Kidney (tissue), 13 donors: ENCODE measurements at regions not wholly inside any gene's neighbourhood (a gene's known extent, or its start where the extent isn't known, plus 50 kb on each side); places are given as distances from the start of the nearest gene placed in this dataset.

Source experiments
- DNase-seq, 5 donors: peaks; one replicate each; pipeline ENCODE4 v3.0.0-alpha.2; 2013 to 2020
- FAIRE-seq: peaks from 2 replicates; lab custom pipeline; 2012; peaks lifted over from hg19 to GRCh38; lab: Jason Lieb, UNC
- H3K27ac ChIP-seq, 2 donors: one replicate each; pipeline ENCODE4 v1.7.0; 2013; ENCODE audit warnings: low read depth in 2 of 2, low read length in 2 of 2, inconsistent platforms in 1 of 2
- H3K27me3 ChIP-seq: one replicate; pipeline ENCODE4 v1.7.1; 2013; ENCODE audit warnings: low read length, inconsistent platforms; ENCODE audit not compliant: control insufficient read depth, insufficient read depth
- H3K36me3 ChIP-seq, 3 donors: one replicate each; pipeline versions ENCODE4 v1.7.0 to v1.7.1; 2013; ENCODE audit warnings: low read length in 3 of 3, control low read depth in 1 of 3, inconsistent platforms in 1 of 3; ENCODE audit not compliant: insufficient read depth in 3 of 3, control insufficient read depth in 2 of 3
- H3K4me1 ChIP-seq, 3 donors: one replicate each; pipeline versions ENCODE4 v1.7.0 to v1.7.1; 2013; ENCODE audit warnings: low read length in 3 of 3, inconsistent platforms in 1 of 3, low read depth in 1 of 3; ENCODE audit not compliant: control insufficient read depth in 2 of 3, insufficient read depth in 2 of 3
- H3K4me3 ChIP-seq, 3 donors: one replicate each; pipeline versions ENCODE4 v1.7.0 to v1.8.1; 2013; ENCODE audit warnings: low read length in 3 of 3, control low read depth in 1 of 3, inconsistent platforms in 1 of 3
- H3K9ac ChIP-seq, 3 donors: one replicate each; pipeline versions ENCODE4 v1.7.0 to v1.7.1; 2013; ENCODE audit warnings: low read length in 3 of 3, control low read depth in 1 of 3, inconsistent platforms in 1 of 3
- H3K9me3 ChIP-seq, 3 donors: one replicate each; pipeline versions ENCODE4 v1.7.0 to v1.7.1; 2013; ENCODE audit warnings: low read length in 3 of 3, control low read depth in 1 of 3, inconsistent platforms in 1 of 3; ENCODE audit not compliant: control insufficient read depth in 2 of 3, insufficient read depth in 1 of 3
- CTCF ChIP-seq: IDR thresholded peaks from 3 replicates; pipeline ENCODE4 v1.5.1; 2012; ENCODE audit warnings: mild to moderate bottlenecking, moderate library complexity, borderline replicate concordance; ENCODE audit not compliant: insufficient read depth; ENCODE audit errors: extremely low read depth
- intact Hi-C: fragments of 100-400 bp; cut with DNase I; formaldehyde crosslinking; loops from one replicate; pipeline ENCODE4 v1.11.1; 2022
- donor health status: control.
- donor health status: control.
- donor health status: control.
- donor health status: control.
- donor health status: control.
- donor health status: DM: yes; HTN: yes; CAD: no.
- donor health status: Normal renal cell carcinoma (clear cell type).

- no peak overlapping the region for H3K27ac ChIP-seq
- H3K4me3 ChIP-seq, result no peak overlapping the region
- TF ChIP-seq CTCF, result no peak
- FAIRE-seq, result no peak
- H3K4me1 ChIP-seq, result no peaks in the 10 kb centered on the region
- no peak overlapping the region for H3K9ac ChIP-seq
- no peak for DNase-seq
- intact Hi-C loops, result no loop called here
- no peaks in the 10 kb centered on the region for H3K27me3 ChIP-seq
- peaks cover 0 to 5% (median 0%) of the 10 kb centered on the region in 3 donors for H3K9me3 ChIP-seq
- H3K36me3 ChIP-seq, result no peaks in the 10 kb centered on the region
Observed at GRCh38 chr10:34001831-34002230, 667.4 kb upstream of the NRP1 start.

GRCh38 chr10:34001087-34001580, 666.7 kb upstream of the NRP1 start:
- TF ChIP-seq CTCF, result no peak
- Histone ChIP-seq H3K9me3 (peaks cover 0 to 5% (median 0%) of the 10 kb centered on the region in 3 donors), H3K36me3 (no peaks in the 10 kb centered on the region), H3K27ac (no peak overlapping the region), H3K4me3 (no peak overlapping the region), H3K9ac (no peak overlapping the region), H3K27me3 (no peaks in the 10 kb centered on the region), H3K4me1 (no peaks in the 10 kb centered on the region)
- FAIRE-seq (no peak), DNase-seq (peak in 3 of 5 donors; percentile 21 to 58 (median 33))
- intact Hi-C loops, result no loop called here

- Histone ChIP-seq H3K4me1 (no peaks in the 10 kb centered on the region), H3K36me3 (no peaks in the 10 kb centered on the region), H3K27ac (no peak overlapping the region), H3K9ac (no peak overlapping the region), H3K27me3 (no peaks in the 10 kb centered on the region), H3K4me3 (no peak overlapping the region), H3K9me3 (no peaks in the 10 kb centered on the region)
- FAIRE-seq (no peak), DNase-seq (no peak)
- intact Hi-C loops, result no loop called here
- TF ChIP-seq CTCF, result no peak
Observed at GRCh38 chr10:33993917-33994316, 659.5 kb upstream of the NRP1 start.

- no peaks in the 10 kb centered on the region for H3K9me3 ChIP-seq
- no peaks in the 10 kb centered on the region for H3K36me3 ChIP-seq
- no peak for DNase-seq
- intact Hi-C loops, result no loop called here
- no peaks in the 10 kb centered on the region for H3K4me1 ChIP-seq
- no peaks in the 10 kb centered on the region for H3K27me3 ChIP-seq
- no peak overlapping the region for H3K4me3 ChIP-seq
- H3K27ac ChIP-seq, result no peak overlapping the region
- no peak for FAIRE-seq
- no peak for TF ChIP-seq CTCF
- H3K9ac ChIP-seq, result no peak overlapping the region
Observed at GRCh38 chr10:33991924-33992323, 657.5 kb upstream of the NRP1 start.
